ENCODE measurements at regions not wholly inside any gene's neighbourhood (a gene's known extent, or its start where the extent isn't known, plus 50 kb on each side); places are given as distances from the start of the nearest gene placed in this dataset.

DNA sequence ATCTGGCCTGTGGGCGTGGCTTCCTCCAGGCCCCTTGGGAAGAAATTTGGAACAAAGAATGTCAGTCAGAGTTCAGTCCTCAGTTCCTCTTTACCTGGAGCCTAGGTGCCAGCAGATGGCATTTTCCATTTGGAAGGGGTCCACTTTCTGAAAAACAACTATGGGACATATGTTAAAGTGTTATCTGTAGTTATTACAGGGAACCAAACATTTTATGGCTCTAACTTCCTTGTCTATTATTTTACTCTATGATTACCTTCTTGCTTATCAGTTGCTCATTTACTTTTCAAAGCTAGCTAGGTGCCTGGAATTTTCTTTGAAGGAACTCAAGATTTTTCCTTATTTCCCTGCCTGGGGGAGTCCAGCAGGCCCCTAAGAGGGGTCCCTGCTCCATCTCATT is 159.8 kb upstream of the PUDP start:
- no peak for TF ChIP-seq PHB2 (IDR thresholded peaks at IDR 0.05; ENCODE audit: partially characterized antibody)
- TF ChIP-seq ZNF770 (CRISPR knock-in tag; IDR thresholded peaks at IDR 0.05), result no peak
- TF ChIP-seq, protein P1, sequence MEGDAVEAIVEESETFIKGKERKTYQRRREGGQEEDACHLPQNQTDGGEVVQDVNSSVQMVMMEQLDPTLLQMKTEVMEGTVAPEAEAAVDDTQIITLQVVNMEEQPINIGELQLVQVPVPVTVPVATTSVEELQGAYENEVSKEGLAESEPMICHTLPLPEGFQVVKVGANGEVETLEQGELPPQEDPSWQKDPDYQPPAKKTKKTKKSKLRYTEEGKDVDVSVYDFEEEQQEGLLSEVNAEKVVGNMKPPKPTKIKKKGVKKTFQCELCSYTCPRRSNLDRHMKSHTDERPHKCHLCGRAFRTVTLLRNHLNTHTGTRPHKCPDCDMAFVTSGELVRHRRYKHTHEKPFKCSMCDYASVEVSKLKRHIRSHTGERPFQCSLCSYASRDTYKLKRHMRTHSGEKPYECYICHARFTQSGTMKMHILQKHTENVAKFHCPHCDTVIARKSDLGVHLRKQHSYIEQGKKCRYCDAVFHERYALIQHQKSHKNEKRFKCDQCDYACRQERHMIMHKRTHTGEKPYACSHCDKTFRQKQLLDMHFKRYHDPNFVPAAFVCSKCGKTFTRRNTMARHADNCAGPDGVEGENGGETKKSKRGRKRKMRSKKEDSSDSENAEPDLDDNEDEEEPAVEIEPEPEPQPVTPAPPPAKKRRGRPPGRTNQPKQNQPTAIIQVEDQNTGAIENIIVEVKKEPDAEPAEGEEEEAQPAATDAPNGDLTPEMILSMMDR (CRISPR knock-in tag; IDR thresholded peaks at IDR 0.05), result no peak
- TF ChIP-seq ZNF709 (CRISPR knock-in tag; IDR thresholded peaks at IDR 0.05), result no peak
- no peak for TF ChIP-seq NR2C2 (CRISPR knock-in tag; IDR thresholded peaks at IDR 0.05; ENCODE audit: borderline replicate concordance)
- TF ChIP-seq ZZZ3 (CRISPR knock-in tag; IDR thresholded peaks at IDR 0.05; ENCODE audit: borderline replicate concordance), result no peak
- no peak for TF ChIP-seq CENPBD1 (CRISPR knock-in tag; IDR thresholded peaks at IDR 0.05; ENCODE audit: borderline replicate concordance, low read depth)
- no peak for TF ChIP-seq SIN3B (IDR thresholded peaks at IDR 0.05; ENCODE audit: low read length)
- TF ChIP-seq CBFB (CRISPR knock-in tag; IDR thresholded peaks at IDR 0.05), result no peak

Data from HepG2 (cell line).